Astrocyte (in vitro differentiated cells and primary cell): ENCODE measurements at regions not wholly inside any gene's neighbourhood (a gene's known extent, or its start where the extent isn't known, plus 50 kb on each side); places are given as distances from the start of the nearest gene placed in this dataset.

Source experiments
- CTCF ChIP-seq: IDR thresholded peaks from 2 replicates; pipeline ENCODE4 v1.5.1; 2011; ENCODE audit warnings: low read depth, mild to moderate bottlenecking, inconsistent platforms, low read length, moderate library complexity; ENCODE audit not compliant: insufficient read depth
- EZH2 ChIP-seq: IDR thresholded peaks from 2 replicates; pipeline ENCODE4 v1.6.1; 2012; ENCODE audit warnings: mild to moderate bottlenecking, low read length, inconsistent platforms; ENCODE audit not compliant: insufficient read depth

GRCh38 chr5:22911019-22911418 lies 57.9 kb upstream of the CDH12 start:
- TF ChIP-seq CTCF (no peak), EZH2 (no peak)
